Keratinocyte (primary cell): ENCODE measurements at regions not wholly inside any gene's neighbourhood (a gene's known extent, or its start where the extent isn't known, plus 50 kb on each side); places are given as distances from the start of the nearest gene placed in this dataset.

Experiments used
- DNase-seq: peaks from one replicate; pipeline ENCODE4 v3.0.0-alpha.2; 2011; ENCODE audit warnings: low read depth, missing footprints, low spot score
- FAIRE-seq: peaks from 2 replicates; lab custom pipeline; 2011; peaks lifted over from hg19 to GRCh38; lab: Jason Lieb, UNC
- H2AFZ ChIP-seq: 2 replicates; pipeline ENCODE4 v1.6.0; 2012; ENCODE audit warnings: low read length, control low read depth, inconsistent platforms; ENCODE audit not compliant: control insufficient read depth
- H3K27ac ChIP-seq: 2 replicates; pipeline ENCODE4 v1.5.1; 2011; ENCODE audit warnings: low read length; ENCODE audit not compliant: control insufficient read depth, insufficient read depth
- H3K27me3 ChIP-seq: 3 replicates; pipeline ENCODE4 v1.6.0; 2011; ENCODE audit warnings: low read length; ENCODE audit not compliant: control insufficient read depth, insufficient read depth; ENCODE audit errors: extremely low read depth
- H3K36me3 ChIP-seq, 2 experiments: 2 replicates in 1 of 2; 3 replicates in 1 of 2; pipeline ENCODE4 v1.5.1; 2011; ENCODE audit warnings: low read length in 2 of 2, mild to moderate bottlenecking in 1 of 2; ENCODE audit not compliant: control insufficient read depth in 2 of 2, insufficient read depth in 2 of 2; ENCODE audit errors: extremely low read depth in 1 of 2
- H3K4me1 ChIP-seq: 3 replicates; pipeline ENCODE4 v1.5.1; 2011; ENCODE audit warnings: low read length; ENCODE audit not compliant: control insufficient read depth, insufficient read depth; ENCODE audit errors: extremely low read depth
- H3K4me2 ChIP-seq: 3 replicates; pipeline ENCODE4 v1.6.0; 2011; ENCODE audit warnings: low read depth, low read length; ENCODE audit not compliant: control insufficient read depth, insufficient read depth; ENCODE audit errors: extremely low read depth
- H3K4me3 ChIP-seq, 3 experiments: fragments of 200-600 bp in 1 of 3; sonication (generic) in 1 of 3; 2 replicates in 2 of 3; 3 replicates in 1 of 3; pipeline ENCODE4 v1.5.1; 2011 to 2016; ENCODE audit warnings: low read length in 3 of 3, mild to moderate bottlenecking in 3 of 3, control low read depth in 2 of 3, inconsistent platforms in 1 of 3, low read depth in 1 of 3, mixed read lengths in 1 of 3, mixed run types in 1 of 3, moderate library complexity in 1 of 3; ENCODE audit not compliant: control insufficient read depth in 2 of 3, insufficient read depth in 2 of 3; ENCODE audit errors: extremely low read depth in 1 of 3
- H3K79me2 ChIP-seq: 2 replicates; pipeline ENCODE4 v1.6.0; 2012; ENCODE audit warnings: low read length; ENCODE audit not compliant: control insufficient read depth, insufficient read depth
- H3K9ac ChIP-seq: 3 replicates; pipeline ENCODE4 v1.6.0; 2011; ENCODE audit warnings: low read length; ENCODE audit not compliant: control insufficient read depth, insufficient read depth; ENCODE audit errors: extremely low read depth
- H3K9me1 ChIP-seq: 3 replicates; pipeline ENCODE4 v1.6.0; 2011; ENCODE audit warnings: low read length; ENCODE audit not compliant: control insufficient read depth, insufficient read depth; ENCODE audit errors: extremely low read depth
- H3K9me3 ChIP-seq: 2 replicates; pipeline ENCODE4 v1.5.1; 2012; ENCODE audit warnings: low read depth, low read length; ENCODE audit not compliant: control insufficient read depth
- H4K20me1 ChIP-seq: 3 replicates; pipeline ENCODE4 v1.6.0; 2011; ENCODE audit warnings: low read length; ENCODE audit not compliant: control insufficient read depth, insufficient read depth; ENCODE audit errors: extremely low read depth
- EZH2 ChIP-seq: IDR thresholded peaks from one replicate; pipeline ENCODE4 v1.6.1; 2012; ENCODE audit warnings: inconsistent platforms, mild to moderate bottlenecking, low read length, moderate library complexity
- dilution Hi-C: fragments of 300-500 bp; cut with MboI; formaldehyde crosslinking; loops from one replicate; pipeline ENCODE4 v1.7.0; 2020; ENCODE audit warnings: low sequenced_read_pairs; ENCODE audit not compliant: extremely low pct_ligation_motif_present
- TF ChIP-seq, protein P1 (sequence below), 3 experiments: IDR thresholded peaks in 1 of 3; conservative IDR thresholded peaks in 1 of 3; optimal IDR thresholded peaks in 1 of 3; 2 replicates in 2 of 3; 3 replicates in 1 of 3; pipeline versions ENCODE3 to v1.5.1; 2011; ENCODE audit warnings: low read length in 3 of 3, mild to moderate bottlenecking in 3 of 3, moderate library complexity in 2 of 3, control low read depth in 1 of 3, inconsistent platforms in 1 of 3; ENCODE audit not compliant: insufficient read depth in 2 of 3; ENCODE audit errors: extremely low read depth in 1 of 3

DNA sequence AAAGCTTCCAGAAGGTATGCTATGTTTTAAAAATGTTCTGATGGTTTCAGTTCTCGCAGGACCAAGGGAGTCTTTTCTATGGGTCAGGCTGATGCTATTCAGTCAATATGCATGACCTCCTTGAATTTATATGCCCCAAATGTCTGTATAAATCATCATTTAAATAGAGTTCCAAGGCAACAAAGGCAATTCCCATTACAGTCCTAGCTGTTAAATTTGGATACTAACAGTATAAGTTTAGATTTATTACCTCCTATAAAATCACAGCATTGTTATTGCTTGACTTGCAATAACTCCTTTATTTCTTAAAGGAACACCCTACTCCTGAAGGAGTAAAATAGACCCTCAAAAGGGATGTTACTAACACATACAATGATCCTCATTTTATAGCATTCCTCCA, 387.7 kb upstream of the CHD1 start:
- dilution Hi-C loops: no loop called here
- no peak for TF ChIP-seq EZH2
- TF ChIP-seq, protein P1, sequence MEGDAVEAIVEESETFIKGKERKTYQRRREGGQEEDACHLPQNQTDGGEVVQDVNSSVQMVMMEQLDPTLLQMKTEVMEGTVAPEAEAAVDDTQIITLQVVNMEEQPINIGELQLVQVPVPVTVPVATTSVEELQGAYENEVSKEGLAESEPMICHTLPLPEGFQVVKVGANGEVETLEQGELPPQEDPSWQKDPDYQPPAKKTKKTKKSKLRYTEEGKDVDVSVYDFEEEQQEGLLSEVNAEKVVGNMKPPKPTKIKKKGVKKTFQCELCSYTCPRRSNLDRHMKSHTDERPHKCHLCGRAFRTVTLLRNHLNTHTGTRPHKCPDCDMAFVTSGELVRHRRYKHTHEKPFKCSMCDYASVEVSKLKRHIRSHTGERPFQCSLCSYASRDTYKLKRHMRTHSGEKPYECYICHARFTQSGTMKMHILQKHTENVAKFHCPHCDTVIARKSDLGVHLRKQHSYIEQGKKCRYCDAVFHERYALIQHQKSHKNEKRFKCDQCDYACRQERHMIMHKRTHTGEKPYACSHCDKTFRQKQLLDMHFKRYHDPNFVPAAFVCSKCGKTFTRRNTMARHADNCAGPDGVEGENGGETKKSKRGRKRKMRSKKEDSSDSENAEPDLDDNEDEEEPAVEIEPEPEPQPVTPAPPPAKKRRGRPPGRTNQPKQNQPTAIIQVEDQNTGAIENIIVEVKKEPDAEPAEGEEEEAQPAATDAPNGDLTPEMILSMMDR (optimal IDR thresholded peaks at IDR 0.05 in 1 of 3, IDR thresholded peaks at IDR 0.05 in 1 of 3, conservative IDR thresholded peaks at IDR 0.05 in 1 of 3; ENCODE audit: extremely low read depth in 1 of 3, insufficient read depth in 2 of 3, low read length in 3 of 3): no peak
- H3K9me1 ChIP-seq: no peaks in the 10 kb centered on the region
- H3K27ac ChIP-seq: no peak overlapping the region
- no peak overlapping the region for H3K9ac ChIP-seq
- H3K36me3 ChIP-seq: no peaks in the 10 kb centered on the region
- FAIRE-seq (no peak), DNase-seq (no peak)
- H2AFZ ChIP-seq: no peak overlapping the region
- no peaks in the 10 kb centered on the region for H3K79me2 ChIP-seq
- no peaks in the 10 kb centered on the region for H3K27me3 ChIP-seq
- H3K4me1 ChIP-seq: no peaks in the 10 kb centered on the region
- H3K4me2 ChIP-seq: no peak overlapping the region
- H3K9me3 ChIP-seq: no peaks in the 10 kb centered on the region
- no peaks in the 10 kb centered on the region for H4K20me1 ChIP-seq
- no peak overlapping the region for H3K4me3 ChIP-seq

- no peak for FAIRE-seq
- DNase-seq: no peak
- TF ChIP-seq, protein P1 (optimal IDR thresholded peaks at IDR 0.05 in 1 of 3, IDR thresholded peaks at IDR 0.05 in 1 of 3, conservative IDR thresholded peaks at IDR 0.05 in 1 of 3; ENCODE audit: extremely low read depth in 1 of 3, insufficient read depth in 2 of 3, low read length in 3 of 3): no peak
- no peak for TF ChIP-seq EZH2
These were observed 386.8 kb upstream of the CHD1 start for GRCh38 chr5:99315413-99316183.

More at GRCh38 chr5:99315413-99316183, 386.8 kb upstream of the CHD1 start:
- Histone ChIP-seq H3K9me3 (no peaks in the 10 kb centered on the region), H3K4me3 (no peak overlapping the region), H2AFZ (no peak overlapping the region), H3K79me2 (no peaks in the 10 kb centered on the region), H3K4me1 (no peaks in the 10 kb centered on the region), H3K27ac (no peak overlapping the region), H4K20me1 (no peaks in the 10 kb centered on the region), H3K36me3 (no peaks in the 10 kb centered on the region), H3K27me3 (no peaks in the 10 kb centered on the region), H3K9me1 (no peaks in the 10 kb centered on the region), H3K9ac (no peak overlapping the region), H3K4me2 (no peak overlapping the region)
- dilution Hi-C loops: no loop called here
